ENCODE measurements at regions not wholly inside any gene's neighbourhood (a gene's known extent, or its start where the extent isn't known, plus 50 kb on each side); places are given as distances from the start of the nearest gene placed in this dataset.
"Not testable (repeated sequence)": the region's sequence is repeated elsewhere in the genome, so short reads cannot be mapped to it uniquely, and the experiment has no call there.

- DNase-seq: no peak
Measured at GRCh38 chr11:92168936-92169335, 55.7 kb upstream of the FAT3 start.

GRCh38 chr11:92167571-92167970 lies 57.0 kb upstream of the FAT3 start:
- DNase-seq: no peak

- DNase-seq: no peak
Measured at GRCh38 chr11:92166335-92166734, 58.3 kb upstream of the FAT3 start.

- DNase-seq: no peak
Measured at GRCh38 chr11:92163879-92164278, 60.7 kb upstream of the FAT3 start.

GRCh38 chr11:92162776-92163175 lies 61.8 kb upstream of the FAT3 start:
- DNase-seq: no peak

GRCh38 chr11:92159931-92160330 lies 64.7 kb upstream of the FAT3 start:
- no peak for DNase-seq

GRCh38 chr11:92157390-92157789 lies 67.2 kb upstream of the FAT3 start:
- not testable (repeated sequence) for DNase-seq

GRCh38 chr11:92154611-92155010 lies 70.0 kb upstream of the FAT3 start:
- no peak for DNase-seq

- DNase-seq: no peak
Measured at GRCh38 chr11:92154110-92154509, 70.5 kb upstream of the FAT3 start.

- no peak for DNase-seq
Measured at GRCh38 chr11:92153542-92153941, 71.1 kb upstream of the FAT3 start.

GRCh38 chr11:92152245-92152644 lies 72.4 kb upstream of the FAT3 start:
- DNase-seq: no peak

- DNase-seq: no peak
Measured at GRCh38 chr11:92149996-92150395, 74.6 kb upstream of the FAT3 start.

GRCh38 chr11:92141725-92142124 lies 82.9 kb upstream of the FAT3 start:
- no peak for DNase-seq

GRCh38 chr11:92141159-92141558 lies 83.5 kb upstream of the FAT3 start:
- no peak for DNase-seq

- no peak for DNase-seq
Measured at GRCh38 chr11:92140021-92140420, 84.6 kb upstream of the FAT3 start.

- DNase-seq: no peak
Measured at GRCh38 chr11:92138296-92138695, 86.3 kb upstream of the FAT3 start.

- no peak for DNase-seq
Measured at GRCh38 chr11:92137747-92138146, 86.9 kb upstream of the FAT3 start.

GRCh38 chr11:92136797-92137196 lies 87.8 kb upstream of the FAT3 start:
- DNase-seq: peak; percentile 15

- no peak for DNase-seq
Measured at GRCh38 chr11:92131289-92131865, 93.2 kb upstream of the FAT3 start.

GRCh38 chr11:92130421-92130831 lies 94.2 kb upstream of the FAT3 start:
- no peak for DNase-seq

- DNase-seq: no peak
Measured at GRCh38 chr11:92129811-92130210, 94.8 kb upstream of the FAT3 start.

- DNase-seq: no peak
Measured at GRCh38 chr11:92128026-92128425, 96.6 kb upstream of the FAT3 start.

GRCh38 chr11:92125321-92125720 lies 99.3 kb upstream of the FAT3 start:
- no peak for DNase-seq

- no peak for DNase-seq
Measured at GRCh38 chr11:92123540-92123939, 101.1 kb upstream of the FAT3 start.

GRCh38 chr11:92122561-92122960 lies 102.1 kb upstream of the FAT3 start:
- peak; percentile 57 for DNase-seq

- DNase-seq: no peak
Measured at GRCh38 chr11:92111287-92111686, 113.3 kb upstream of the FAT3 start.
